ENCODE measurements at regions not wholly inside any gene's neighbourhood (a gene's known extent, or its start where the extent isn't known, plus 50 kb on each side); places are given as distances from the start of the nearest gene placed in this dataset.

DNA sequence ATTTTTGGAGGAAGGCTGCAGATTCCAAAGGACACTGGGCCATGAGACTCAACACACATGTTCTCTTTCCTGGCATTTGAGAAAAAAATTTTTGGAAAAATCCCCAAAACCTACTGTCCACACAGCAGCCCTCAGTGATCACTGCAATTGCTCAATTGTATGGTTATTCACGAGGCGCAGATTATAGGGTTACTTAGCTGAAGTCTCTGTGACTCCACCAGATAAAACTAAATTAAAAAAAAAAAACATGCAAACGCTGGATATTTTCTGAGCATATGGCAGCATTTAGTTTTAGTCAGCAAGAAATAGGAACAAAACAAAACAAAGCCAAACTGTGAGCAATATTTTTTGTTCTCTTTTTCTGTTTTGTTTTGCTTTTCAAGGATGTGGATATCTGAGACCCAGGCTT is 83.8 kb upstream of the FAM20A start:
- Histone ChIP-seq H3K4me1 (replicated peaks) (no peaks in the 10 kb centered on the region), H3K36me3 (no peaks in the 10 kb centered on the region), H3K27me3 (replicated peaks; ENCODE audit: insufficient read depth) (no peaks in the 10 kb centered on the region), H3K9me3 (no peaks in the 10 kb centered on the region), H3K27ac (no peak overlapping the region), H3K4me3 (no peak overlapping the region)
- intact Hi-C loops (cut with DNase I), result no loop called here
- no peak for DNase-seq (ENCODE audit: low spot score)
- WGBS, result 54% methylated on average over 3 of the region's 3 CpGs
- TF ChIP-seq, protein P1, sequence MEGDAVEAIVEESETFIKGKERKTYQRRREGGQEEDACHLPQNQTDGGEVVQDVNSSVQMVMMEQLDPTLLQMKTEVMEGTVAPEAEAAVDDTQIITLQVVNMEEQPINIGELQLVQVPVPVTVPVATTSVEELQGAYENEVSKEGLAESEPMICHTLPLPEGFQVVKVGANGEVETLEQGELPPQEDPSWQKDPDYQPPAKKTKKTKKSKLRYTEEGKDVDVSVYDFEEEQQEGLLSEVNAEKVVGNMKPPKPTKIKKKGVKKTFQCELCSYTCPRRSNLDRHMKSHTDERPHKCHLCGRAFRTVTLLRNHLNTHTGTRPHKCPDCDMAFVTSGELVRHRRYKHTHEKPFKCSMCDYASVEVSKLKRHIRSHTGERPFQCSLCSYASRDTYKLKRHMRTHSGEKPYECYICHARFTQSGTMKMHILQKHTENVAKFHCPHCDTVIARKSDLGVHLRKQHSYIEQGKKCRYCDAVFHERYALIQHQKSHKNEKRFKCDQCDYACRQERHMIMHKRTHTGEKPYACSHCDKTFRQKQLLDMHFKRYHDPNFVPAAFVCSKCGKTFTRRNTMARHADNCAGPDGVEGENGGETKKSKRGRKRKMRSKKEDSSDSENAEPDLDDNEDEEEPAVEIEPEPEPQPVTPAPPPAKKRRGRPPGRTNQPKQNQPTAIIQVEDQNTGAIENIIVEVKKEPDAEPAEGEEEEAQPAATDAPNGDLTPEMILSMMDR (IDR thresholded peaks at IDR 0.05), result no peak
- no peak for TF ChIP-seq POLR2AphosphoS5 (IDR thresholded peaks at IDR 0.05)
- no peak for TF ChIP-seq POLR2A (IDR thresholded peaks at IDR 0.05)

DNA sequence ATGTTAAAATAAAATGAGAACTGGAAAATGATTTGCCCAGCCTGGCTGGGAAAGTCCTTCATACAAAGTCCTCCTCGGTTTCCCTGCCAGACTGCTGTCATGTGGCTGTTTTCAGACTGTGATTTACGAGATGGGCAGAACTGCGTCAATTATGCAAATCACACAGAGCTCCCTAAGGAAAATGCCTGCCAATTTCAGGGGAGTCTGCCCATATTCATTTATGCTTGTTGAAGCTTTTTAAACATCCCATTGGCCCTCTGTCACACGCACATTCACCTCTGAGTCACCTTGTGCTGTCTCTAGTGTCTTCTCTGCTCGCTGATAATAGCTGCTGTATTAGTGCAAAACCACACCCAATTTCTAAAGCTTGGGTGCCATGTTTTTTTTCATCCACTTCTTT is 81.7 kb upstream of the FAM20A start:
- DNase-seq (ENCODE audit: low spot score), result no peak
- Histone ChIP-seq H3K27me3 (replicated peaks; ENCODE audit: insufficient read depth) (no peaks in the 10 kb centered on the region), H3K36me3 (no peaks in the 10 kb centered on the region), H3K27ac (no peak overlapping the region), H3K4me3 (no peak overlapping the region), H3K9me3 (no peaks in the 10 kb centered on the region), H3K4me1 (replicated peaks) (no peaks in the 10 kb centered on the region)
- intact Hi-C loops (cut with DNase I), result no loop called here
- WGBS, result 66% methylated on average over 5 of the region's 5 CpGs
- TF ChIP-seq POLR2A (IDR thresholded peaks at IDR 0.05), result no peak
- TF ChIP-seq, protein P1 (IDR thresholded peaks at IDR 0.05), result no peak
- TF ChIP-seq POLR2AphosphoS5 (IDR thresholded peaks at IDR 0.05), result no peak

DNA sequence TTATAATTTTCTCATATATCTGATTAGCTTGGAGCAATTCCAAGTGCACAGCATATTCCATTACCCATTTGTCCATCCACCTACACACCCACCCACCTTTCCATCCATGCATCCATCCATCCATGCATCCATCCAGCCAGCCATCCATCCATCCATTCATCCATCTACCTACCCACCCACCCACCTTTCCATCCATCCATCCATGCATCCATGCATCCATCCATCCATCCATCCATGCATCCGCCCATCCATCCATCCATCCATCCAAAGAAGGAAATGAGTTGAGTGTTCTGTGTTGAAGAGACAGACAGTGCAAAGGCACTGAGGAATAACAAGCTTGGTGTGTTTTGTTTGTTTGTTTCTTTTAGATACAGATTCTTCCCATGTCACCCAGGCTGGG is 78.7 kb upstream of the FAM20A start:
- intact Hi-C loops (cut with DNase I), result no loop called here
- Histone ChIP-seq H3K4me3 (no peak overlapping the region), H3K27ac (no peak overlapping the region), H3K27me3 (replicated peaks; ENCODE audit: insufficient read depth) (no peaks in the 10 kb centered on the region), H3K36me3 (no peaks in the 10 kb centered on the region), H3K9me3 (no peaks in the 10 kb centered on the region), H3K4me1 (replicated peaks) (no peaks in the 10 kb centered on the region)
- no peak for DNase-seq (ENCODE audit: low spot score)
- 100% methylated on average over 1 of the region's 1 CpG for WGBS
- TF ChIP-seq, protein P1 (IDR thresholded peaks at IDR 0.05), result no peak
- TF ChIP-seq POLR2AphosphoS5 (IDR thresholded peaks at IDR 0.05) (no peak), POLR2A (IDR thresholded peaks at IDR 0.05) (no peak)

DNA sequence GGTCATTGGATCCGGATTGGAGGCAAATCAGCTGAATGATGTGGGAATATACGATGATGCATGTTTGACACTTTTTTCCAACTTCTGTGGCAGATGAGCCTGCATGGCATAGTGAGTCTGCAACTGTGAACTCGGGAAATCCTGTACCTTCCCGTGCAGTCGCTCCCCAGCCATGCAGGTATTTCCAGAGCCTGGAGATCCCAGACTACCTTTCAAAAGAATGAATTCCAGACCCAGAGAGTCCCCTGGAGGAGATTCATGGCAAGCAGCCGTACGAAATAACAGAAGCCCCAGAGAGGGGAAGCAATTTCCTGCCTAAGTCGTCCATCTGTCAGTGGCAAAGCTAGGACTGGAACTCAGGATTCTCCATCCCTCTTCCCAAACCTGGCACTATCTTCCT is 75.7 kb upstream of the FAM20A start:
- no peak overlapping the region for H3K27ac ChIP-seq
- WGBS, result 73% methylated on average over 8 of the region's 8 CpGs
- no peak for DNase-seq (ENCODE audit: low spot score)

DNA sequence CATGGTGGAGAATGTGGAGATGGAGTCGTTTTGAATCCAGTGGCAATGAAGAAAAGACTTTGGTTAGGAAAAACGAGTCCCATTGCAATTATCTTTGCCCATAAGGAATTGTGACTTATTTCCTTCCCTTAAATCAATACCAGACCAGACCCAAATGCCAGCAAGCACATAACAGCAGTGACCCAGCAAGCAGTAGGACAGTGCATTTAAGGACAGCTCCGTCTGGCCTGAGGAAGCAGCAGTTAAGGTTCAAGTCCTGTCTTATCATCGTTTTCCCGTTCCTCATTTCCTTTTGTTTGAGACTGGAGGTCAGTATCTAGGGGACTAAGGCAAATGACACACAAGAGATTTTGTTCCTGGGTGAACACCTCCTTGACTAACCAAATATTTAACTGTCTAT is 74.6 kb upstream of the FAM20A start:
- intact Hi-C loops (cut with DNase I), result no loop called here
- Histone ChIP-seq H3K27ac (no peak overlapping the region), H3K9me3 (no peaks in the 10 kb centered on the region), H3K4me3 (no peak overlapping the region), H3K27me3 (replicated peaks; ENCODE audit: insufficient read depth) (no peaks in the 10 kb centered on the region), H3K36me3 (no peaks in the 10 kb centered on the region), H3K4me1 (replicated peaks) (no peaks in the 10 kb centered on the region)
- WGBS, result 59% methylated on average over 5 of the region's 5 CpGs
- TF ChIP-seq POLR2AphosphoS5 (IDR thresholded peaks at IDR 0.05), result no peak
- TF ChIP-seq, protein P1 (IDR thresholded peaks at IDR 0.05), result no peak
- TF ChIP-seq POLR2A (IDR thresholded peaks at IDR 0.05), result no peak
- no peak for DNase-seq (ENCODE audit: low spot score)

More for the DNA sequence above, 75.7 kb upstream of the FAM20A start:
- TF ChIP-seq, protein P1 (IDR thresholded peaks at IDR 0.05), result no peak
- TF ChIP-seq POLR2A (IDR thresholded peaks at IDR 0.05) (no peak), POLR2AphosphoS5 (IDR thresholded peaks at IDR 0.05) (no peak)
- intact Hi-C loops (cut with DNase I), result no loop called here
- no peaks in the 10 kb centered on the region for H3K9me3 ChIP-seq
- H3K27me3 ChIP-seq (replicated peaks; ENCODE audit: insufficient read depth), result no peaks in the 10 kb centered on the region
- no peaks in the 10 kb centered on the region for H3K36me3 ChIP-seq
- no peak overlapping the region for H3K4me3 ChIP-seq
- H3K4me1 ChIP-seq (replicated peaks), result no peaks in the 10 kb centered on the region
